ENCODE measurements at regions not wholly inside any gene's neighbourhood (a gene's known extent, or its start where the extent isn't known, plus 50 kb on each side); places are given as distances from the start of the nearest gene placed in this dataset.

DNA sequence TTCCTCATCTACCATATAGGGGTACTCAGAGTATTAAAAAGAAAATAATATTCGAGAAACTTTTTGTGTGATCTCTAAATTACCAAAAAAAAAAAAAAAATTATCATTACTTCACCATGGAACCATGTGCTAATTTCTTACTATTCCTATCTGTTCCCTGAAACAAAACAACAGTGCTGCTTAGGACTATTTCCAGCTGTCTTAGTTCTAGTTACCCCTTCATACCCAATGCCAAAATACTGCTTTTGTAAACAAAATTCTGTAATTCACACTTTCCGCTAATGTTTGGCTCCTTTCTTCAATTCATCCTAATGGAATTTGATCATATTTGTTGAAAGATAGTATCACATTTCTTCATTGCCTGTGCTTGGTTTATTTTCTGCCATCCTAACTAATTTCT lies 470.2 kb downstream of the BTG1 start:
- H3K36me3 ChIP-seq (replicated peaks; ENCODE audit: insufficient read depth, low read length), result no peaks in the 10 kb centered on the region
- no peaks in the 10 kb centered on the region for H3K4me1 ChIP-seq (ENCODE audit: low read length)
- H3K79me2 ChIP-seq (ENCODE audit: low read length), result no peaks in the 10 kb centered on the region
- no peak overlapping the region for H3K4me3 ChIP-seq (ENCODE audit: low read length)
- no peak overlapping the region for H3K4me2 ChIP-seq (ENCODE audit: low read depth, low read length)
- no peaks in the 10 kb centered on the region for H3K9me2 ChIP-seq (replicated peaks; ENCODE audit: insufficient read depth, low read length)
- TF ChIP-seq EZH2phosphoT487 (IDR thresholded peaks at IDR 0.05; ENCODE audit: low read length) (no peak), EZH2 (optimal IDR thresholded peaks at IDR 0.05; ENCODE audit: low read depth, low read length) (no peak)
- TF ChIP-seq, protein P1, sequence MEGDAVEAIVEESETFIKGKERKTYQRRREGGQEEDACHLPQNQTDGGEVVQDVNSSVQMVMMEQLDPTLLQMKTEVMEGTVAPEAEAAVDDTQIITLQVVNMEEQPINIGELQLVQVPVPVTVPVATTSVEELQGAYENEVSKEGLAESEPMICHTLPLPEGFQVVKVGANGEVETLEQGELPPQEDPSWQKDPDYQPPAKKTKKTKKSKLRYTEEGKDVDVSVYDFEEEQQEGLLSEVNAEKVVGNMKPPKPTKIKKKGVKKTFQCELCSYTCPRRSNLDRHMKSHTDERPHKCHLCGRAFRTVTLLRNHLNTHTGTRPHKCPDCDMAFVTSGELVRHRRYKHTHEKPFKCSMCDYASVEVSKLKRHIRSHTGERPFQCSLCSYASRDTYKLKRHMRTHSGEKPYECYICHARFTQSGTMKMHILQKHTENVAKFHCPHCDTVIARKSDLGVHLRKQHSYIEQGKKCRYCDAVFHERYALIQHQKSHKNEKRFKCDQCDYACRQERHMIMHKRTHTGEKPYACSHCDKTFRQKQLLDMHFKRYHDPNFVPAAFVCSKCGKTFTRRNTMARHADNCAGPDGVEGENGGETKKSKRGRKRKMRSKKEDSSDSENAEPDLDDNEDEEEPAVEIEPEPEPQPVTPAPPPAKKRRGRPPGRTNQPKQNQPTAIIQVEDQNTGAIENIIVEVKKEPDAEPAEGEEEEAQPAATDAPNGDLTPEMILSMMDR (IDR thresholded peaks at IDR 0.05; ENCODE audit: low read length), result no peak
- no peak for DNase-seq
- H3K27me3 ChIP-seq (replicated peaks; ENCODE audit: insufficient read depth, low read length), result no peaks in the 10 kb centered on the region
- H2AFZ ChIP-seq (ENCODE audit: low read length), result no peak overlapping the region
- no peaks in the 10 kb centered on the region for H3K9me3 ChIP-seq (replicated peaks; ENCODE audit: insufficient read depth, low read length)
- H3K9ac ChIP-seq (ENCODE audit: low read length), result no peak overlapping the region
- H3F3A ChIP-seq (ENCODE audit: insufficient read depth, low read length), result no peaks in the 10 kb centered on the region
- H4K20me1 ChIP-seq (ENCODE audit: insufficient read depth, low read length), result no peaks in the 10 kb centered on the region
- no peak overlapping the region for H3K27ac ChIP-seq (ENCODE audit: low read length)

DNA sequence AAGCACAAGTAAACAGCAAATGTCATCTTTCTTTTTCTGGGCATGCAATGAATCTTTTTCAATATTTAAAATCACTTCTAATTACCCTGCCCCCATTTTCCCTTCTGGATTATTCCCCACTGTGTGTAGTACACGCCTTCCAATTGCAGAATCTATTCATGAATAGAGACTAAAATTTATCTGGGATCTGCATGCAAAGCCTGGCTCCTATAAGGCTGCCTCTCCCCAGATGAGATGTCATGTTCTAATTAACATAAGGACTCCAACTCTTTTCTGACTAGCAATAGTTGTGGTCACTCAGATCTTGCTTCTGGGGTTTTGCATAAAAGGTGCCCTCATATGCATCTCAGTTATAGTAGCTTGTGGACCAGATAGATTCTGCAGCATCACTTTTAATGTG lies 473.5 kb downstream of the BTG1 start:
- no peak for TF ChIP-seq EZH2phosphoT487 (IDR thresholded peaks at IDR 0.05; ENCODE audit: low read length)
- no peak for TF ChIP-seq EZH2 (optimal IDR thresholded peaks at IDR 0.05; ENCODE audit: low read depth, low read length)
- TF ChIP-seq, protein P1 (IDR thresholded peaks at IDR 0.05; ENCODE audit: low read length), result no peak
- Histone ChIP-seq H3K9ac (ENCODE audit: low read length) (no peak overlapping the region), H3K9me3 (replicated peaks; ENCODE audit: insufficient read depth, low read length) (no peaks in the 10 kb centered on the region), H3K27me3 (replicated peaks; ENCODE audit: insufficient read depth, low read length) (no peaks in the 10 kb centered on the region), H3K79me2 (ENCODE audit: low read length) (no peaks in the 10 kb centered on the region), H3K27ac (ENCODE audit: low read length) (no peak overlapping the region), H4K20me1 (ENCODE audit: insufficient read depth, low read length) (no peaks in the 10 kb centered on the region), H3K4me1 (ENCODE audit: low read length) (no peaks in the 10 kb centered on the region), H2AFZ (ENCODE audit: low read length) (no peak overlapping the region), H3K9me2 (replicated peaks; ENCODE audit: insufficient read depth, low read length) (no peaks in the 10 kb centered on the region), H3K4me2 (ENCODE audit: low read depth, low read length) (no peak overlapping the region), H3F3A (ENCODE audit: insufficient read depth, low read length) (no peaks in the 10 kb centered on the region), H3K36me3 (replicated peaks; ENCODE audit: insufficient read depth, low read length) (no peaks in the 10 kb centered on the region), H3K4me3 (ENCODE audit: low read length) (no peak overlapping the region)
- no peak for DNase-seq

DNA sequence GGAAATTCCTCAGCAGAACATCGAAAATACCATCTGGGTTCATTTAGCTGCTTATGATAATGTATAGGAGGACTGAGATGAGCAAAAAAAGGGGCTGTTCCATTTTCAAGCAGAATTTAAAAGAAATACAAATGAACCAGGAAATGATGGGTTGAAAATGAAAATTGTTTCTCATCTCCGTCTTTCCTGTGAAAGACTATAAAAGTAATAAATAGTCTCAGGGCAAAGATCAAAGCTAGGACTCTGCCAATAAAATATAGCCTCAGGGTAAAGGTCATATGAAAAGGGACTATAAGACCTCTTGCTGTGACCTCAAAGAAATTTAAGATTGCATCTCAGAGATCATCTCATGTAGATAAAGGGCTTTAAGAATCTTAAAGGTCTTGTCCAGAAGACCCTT lies 478.0 kb downstream of the BTG1 start:
- Histone ChIP-seq H3K4me3 (ENCODE audit: low read length) (no peak overlapping the region), H3K79me2 (ENCODE audit: low read length) (no peaks in the 10 kb centered on the region), H3K36me3 (replicated peaks; ENCODE audit: insufficient read depth, low read length) (no peaks in the 10 kb centered on the region), H3F3A (ENCODE audit: insufficient read depth, low read length) (no peaks in the 10 kb centered on the region), H3K9me2 (replicated peaks; ENCODE audit: insufficient read depth, low read length) (no peaks in the 10 kb centered on the region), H2AFZ (ENCODE audit: low read length) (no peak overlapping the region), H3K9me3 (replicated peaks; ENCODE audit: insufficient read depth, low read length) (no peaks in the 10 kb centered on the region), H3K27me3 (replicated peaks; ENCODE audit: insufficient read depth, low read length) (no peaks in the 10 kb centered on the region), H3K27ac (ENCODE audit: low read length) (no peak overlapping the region), H3K4me1 (ENCODE audit: low read length) (no peaks in the 10 kb centered on the region), H3K9ac (ENCODE audit: low read length) (no peak overlapping the region), H4K20me1 (ENCODE audit: insufficient read depth, low read length) (no peaks in the 10 kb centered on the region), H3K4me2 (ENCODE audit: low read depth, low read length) (peak overlapping the region; percentile 0; the same call in 1 of the 2 replicates)
- DNase-seq, result no peak
- TF ChIP-seq EZH2phosphoT487 (IDR thresholded peaks at IDR 0.05; ENCODE audit: low read length) (no peak), EZH2 (optimal IDR thresholded peaks at IDR 0.05; ENCODE audit: low read depth, low read length) (no peak)
- TF ChIP-seq, protein P1 (IDR thresholded peaks at IDR 0.05; ENCODE audit: low read length), result no peak
